ENCODE measurements at regions not wholly inside any gene's neighbourhood (a gene's known extent, or its start where the extent isn't known, plus 50 kb on each side); places are given as distances from the start of the nearest gene placed in this dataset.
"Not testable (repeated sequence)": the region's sequence is repeated elsewhere in the genome, so short reads cannot be mapped to it uniquely, and the experiment has no call there.

DNA sequence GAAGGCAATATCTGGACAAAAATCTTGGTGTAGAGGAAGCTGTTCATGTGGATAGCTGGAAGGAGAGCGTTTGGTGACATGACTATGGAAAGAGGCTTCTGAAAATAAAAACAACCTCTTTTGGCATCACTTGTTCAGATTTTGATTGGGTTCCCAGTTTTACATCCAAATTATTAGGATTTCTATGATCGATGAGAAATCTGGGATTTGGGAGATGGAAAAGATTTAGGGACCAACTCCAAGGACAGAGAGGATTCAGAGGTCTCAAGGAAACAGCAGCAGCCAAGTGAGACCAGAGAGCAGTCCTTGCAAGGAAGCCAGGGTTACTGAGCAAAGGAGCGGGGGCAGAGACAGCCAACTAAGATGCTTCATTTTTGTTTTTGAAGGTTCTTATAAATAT is 441.7 kb downstream of the TRIB2 start:
- DNase-seq (ENCODE audit: low read depth in 2 of 3, low spot score in 2 of 3), result no peak

DNA sequence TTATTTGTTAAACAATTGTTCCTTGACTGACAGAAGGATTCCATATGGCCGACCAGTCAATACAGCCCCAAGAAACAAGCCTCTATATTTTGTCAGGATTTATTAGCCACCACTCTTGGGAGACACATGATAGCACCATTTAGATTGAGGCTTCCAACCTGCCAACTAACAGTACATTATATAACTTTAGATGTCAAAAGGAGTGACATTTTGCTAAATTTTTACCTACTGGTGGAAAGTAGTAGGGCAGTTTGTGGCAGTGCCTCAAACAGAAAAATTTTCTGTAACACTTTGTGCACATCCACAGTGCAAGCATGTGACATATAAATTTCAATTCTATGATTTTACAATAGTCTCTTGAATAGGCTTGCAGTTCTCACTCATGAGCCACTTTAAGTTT is 464.0 kb downstream of the TRIB2 start:
- no peak for DNase-seq (ENCODE audit: low read depth in 2 of 3, low spot score in 2 of 3)

DNA sequence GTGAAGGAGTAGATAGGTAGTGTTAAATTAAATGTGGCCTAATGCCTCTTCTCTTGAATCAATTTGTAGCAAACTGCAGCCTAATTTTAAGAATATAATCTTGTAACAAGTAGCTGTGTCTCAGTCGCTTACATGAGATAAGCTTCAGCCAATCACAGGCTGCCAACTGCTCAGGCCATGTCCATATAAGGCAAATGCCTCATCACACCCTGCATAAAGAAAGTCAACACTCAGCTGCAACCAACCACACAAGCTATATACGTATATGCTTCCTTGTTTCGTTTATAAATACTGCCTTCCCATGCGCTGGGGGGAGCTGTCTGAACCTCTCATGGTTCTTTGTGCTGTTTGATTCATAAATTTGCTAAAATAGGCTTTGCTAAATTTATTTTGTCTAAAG is 476.3 kb downstream of the TRIB2 start:
- DNase-seq (ENCODE audit: low read depth in 2 of 3, low spot score in 2 of 3), result no peak

DNA sequence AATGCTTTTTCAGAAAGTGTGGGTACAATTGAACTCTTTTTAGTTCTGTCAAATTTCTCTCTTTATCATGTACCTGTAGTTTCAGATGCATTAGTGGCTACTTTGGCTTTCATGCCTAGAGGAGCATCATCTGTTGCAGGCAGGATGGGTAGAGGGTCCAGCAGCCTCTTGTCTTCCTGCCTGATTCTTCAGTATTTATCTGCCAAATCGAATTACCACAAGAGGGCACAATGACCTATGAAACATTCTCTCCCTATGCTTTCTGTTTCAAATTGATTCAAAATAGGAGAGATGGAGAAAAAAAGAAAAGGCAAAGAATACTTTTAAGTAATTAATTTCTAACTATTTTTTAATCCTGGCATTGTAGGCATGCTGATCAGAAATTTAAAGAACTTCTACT is 477.2 kb downstream of the TRIB2 start:
- DNase-seq (ENCODE audit: low read depth in 2 of 3, low spot score in 2 of 3), result no peak

DNA sequence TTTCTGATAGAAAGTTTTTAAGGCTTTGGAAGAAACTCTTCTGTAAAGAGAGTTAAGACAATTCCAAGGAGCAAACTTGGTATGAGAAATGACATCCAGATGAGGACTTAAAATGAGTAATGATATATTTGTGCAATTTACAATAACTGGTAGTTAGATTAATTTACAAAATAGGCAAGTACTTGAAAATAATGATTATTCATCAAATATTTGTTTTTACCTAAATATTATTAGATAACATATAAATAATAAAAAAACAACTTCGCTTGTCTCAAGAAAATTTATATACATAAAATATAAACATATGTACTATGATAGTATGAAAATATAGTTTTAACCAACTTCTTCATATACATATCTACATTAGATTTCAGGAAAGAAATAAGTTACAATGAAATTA is 478.5 kb downstream of the TRIB2 start:
- DNase-seq (ENCODE audit: low read depth in 2 of 3, low spot score in 2 of 3), result no peak

DNA sequence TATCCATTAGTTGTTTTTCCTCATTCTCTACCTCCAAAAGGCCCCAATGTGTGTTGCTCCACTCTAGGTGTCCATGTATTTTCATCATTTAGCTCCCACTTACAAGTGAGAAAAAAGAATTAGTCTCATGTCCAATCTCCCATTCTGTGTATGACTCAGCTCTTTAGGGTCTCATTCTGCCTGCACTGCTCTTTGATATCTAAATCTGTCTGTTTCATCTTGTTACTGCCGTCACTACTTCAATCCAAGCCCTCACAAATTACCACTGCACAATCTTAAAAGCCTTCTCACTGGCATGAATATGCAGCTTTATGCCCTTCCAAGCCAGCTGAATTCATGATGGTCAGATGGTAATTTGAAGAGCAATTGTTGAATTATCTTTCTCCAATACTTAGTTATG is 480.5 kb downstream of the TRIB2 start:
- DNase-seq (ENCODE audit: low read depth in 2 of 3, low spot score in 2 of 3), result no peak

DNA sequence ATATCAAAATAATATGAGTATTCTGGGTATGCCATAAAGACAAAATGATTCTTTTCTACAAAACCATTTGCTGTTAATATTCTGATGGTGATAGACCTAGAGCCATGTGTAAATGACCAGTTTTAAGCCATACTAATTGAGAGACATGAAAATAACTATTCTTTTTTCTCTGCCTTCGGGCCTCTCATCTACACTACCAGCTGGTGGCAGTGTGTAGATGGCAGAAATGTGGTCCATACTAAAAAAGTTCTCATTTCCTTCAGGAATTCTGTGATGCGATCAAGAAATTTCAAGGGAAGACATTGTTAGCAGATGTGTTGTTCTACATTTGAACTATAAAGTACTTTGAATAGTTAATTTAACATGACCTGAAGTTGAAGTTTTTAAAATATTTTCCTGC is 485.2 kb downstream of the TRIB2 start:
- DNase-seq (ENCODE audit: low read depth in 2 of 3, low spot score in 2 of 3), result no peak

DNA sequence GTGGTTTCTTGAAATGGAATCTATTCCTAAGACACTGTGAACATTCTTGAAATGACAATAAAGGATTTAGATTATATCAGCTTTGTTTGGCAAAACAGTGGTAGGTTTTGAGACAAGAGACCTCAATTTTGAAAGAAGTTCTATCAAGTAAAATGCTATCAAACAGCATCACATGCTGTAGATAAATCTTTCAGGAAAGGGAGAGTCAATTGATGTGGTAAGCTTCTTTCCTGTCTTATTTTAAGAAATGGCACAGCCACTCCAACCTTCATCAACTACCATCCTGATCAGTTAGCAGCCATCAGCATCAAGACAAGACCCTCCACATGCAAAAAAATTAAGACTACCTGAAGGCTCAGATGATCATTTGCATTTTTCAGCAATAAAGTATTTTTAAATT is 495.4 kb downstream of the TRIB2 start:
- no peak for DNase-seq (ENCODE audit: low read depth in 2 of 3, low spot score in 2 of 3)

DNA sequence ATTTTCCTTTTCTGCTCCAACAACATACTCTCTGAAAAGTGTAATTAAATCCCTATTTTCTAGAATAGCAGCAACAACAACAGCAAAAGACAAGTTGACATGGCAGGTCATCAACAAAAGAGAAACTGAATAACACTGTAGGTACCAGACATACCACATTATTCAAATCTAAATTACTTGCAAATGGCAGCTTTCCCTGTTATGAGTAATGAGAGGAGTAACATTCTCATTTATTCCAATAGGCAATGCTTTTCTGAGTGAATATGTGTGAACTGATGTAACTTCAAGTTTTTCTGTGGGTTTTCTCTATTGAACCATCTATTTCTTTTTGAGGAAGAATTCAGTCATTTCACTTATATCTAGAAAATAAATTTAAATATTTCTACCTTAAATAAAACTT is 501.5 kb downstream of the TRIB2 start:
- DNase-seq (ENCODE audit: low read depth in 2 of 3, low spot score in 2 of 3), result no peak

DNA sequence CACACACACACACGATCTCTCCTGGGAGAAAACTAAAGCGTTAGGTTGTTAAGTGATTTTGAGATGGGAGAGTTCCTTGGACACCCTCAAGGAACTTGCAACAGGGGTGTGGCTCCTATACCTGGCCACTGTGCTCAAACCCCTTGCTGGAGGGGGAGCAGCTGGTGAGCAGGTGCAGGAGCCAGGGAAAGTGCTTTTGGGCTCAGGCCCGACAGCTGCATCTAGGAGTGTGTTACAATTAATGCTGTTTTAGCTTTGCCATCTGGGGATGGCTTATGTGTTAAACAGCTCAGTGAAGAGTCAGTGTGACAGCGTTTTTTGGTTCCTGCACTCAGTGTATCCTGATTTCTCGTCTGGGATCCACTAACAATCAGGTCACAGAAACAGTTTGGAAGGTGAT is 510.8 kb downstream of the TRIB2 start:
- no peak for DNase-seq (ENCODE audit: low read depth in 2 of 3, low spot score in 2 of 3)

DNA sequence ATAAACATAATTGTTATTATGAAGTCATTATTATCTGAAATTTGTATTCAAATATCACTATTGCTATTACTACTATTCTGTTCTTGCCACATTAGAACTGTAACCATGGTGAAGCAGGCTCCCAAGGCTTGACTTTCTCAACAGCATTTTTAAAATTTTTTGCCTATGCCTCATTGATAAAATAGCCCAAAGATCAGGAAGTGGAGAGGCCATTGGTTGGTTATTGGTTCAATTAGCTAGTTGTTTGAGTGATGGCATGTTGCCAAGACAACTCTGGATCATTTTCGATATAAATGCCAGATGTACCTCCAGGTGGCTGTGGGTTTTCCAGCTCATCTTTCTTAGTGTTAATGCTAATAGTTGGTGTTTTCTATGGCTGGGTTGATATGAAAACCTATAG is 513.5 kb downstream of the TRIB2 start:
- DNase-seq (ENCODE audit: low read depth in 2 of 3, low spot score in 2 of 3), result no peak

DNA sequence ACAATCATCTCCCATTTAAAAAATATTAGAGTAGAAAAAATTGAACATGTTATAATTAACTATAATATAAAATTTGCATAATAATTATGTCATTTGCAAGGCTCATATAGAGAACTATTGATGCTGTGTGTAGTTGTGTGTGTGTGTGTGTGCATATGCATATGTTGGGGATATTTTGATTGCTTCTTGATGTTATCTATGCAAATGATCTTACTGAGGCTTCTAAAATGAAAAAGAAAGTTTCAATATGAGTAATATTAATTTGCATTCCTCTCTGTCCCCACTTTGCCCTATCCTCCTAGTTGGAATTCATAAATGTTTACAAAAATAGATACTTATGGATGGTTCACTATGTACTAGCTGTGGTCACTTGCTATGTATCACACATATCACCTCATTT is 523.3 kb downstream of the TRIB2 start:
- DNase-seq (ENCODE audit: low read depth in 2 of 3, low spot score in 2 of 3), result no peak

DNA sequence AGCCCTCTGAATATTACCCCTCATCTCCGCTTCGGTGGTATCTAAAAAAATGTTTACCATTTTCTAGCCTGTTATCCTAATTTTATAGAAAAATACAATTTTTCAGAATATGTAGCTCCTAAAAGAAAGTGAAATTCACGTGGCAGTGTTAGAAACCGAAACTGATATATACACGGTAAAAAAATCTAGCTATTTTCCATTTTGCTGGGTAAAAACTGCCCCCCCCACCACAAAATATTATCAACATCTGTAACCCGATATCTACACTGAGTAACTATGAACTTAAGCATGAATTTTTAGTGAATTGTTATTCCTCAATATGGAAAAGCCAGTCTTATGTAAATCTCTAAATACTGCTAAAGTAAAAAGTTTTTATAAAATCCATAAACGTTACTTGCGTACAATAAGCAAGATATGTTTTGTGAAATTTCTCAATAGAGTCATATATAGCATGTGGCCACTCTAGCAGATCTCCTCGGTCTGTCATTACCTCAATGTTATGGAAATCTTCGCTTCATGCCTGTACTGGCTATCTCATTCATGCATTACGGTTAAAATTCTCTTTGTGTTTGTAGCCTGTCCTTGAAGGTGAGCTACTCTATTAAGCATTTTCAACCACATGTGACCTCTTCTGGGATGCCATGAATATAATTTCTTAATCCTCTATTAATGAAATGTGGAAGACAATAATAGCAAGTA is 524.2 kb downstream of the TRIB2 start:
- DNase-seq (ENCODE audit: low read depth in 2 of 3, low spot score in 2 of 3), result no peak

DNA sequence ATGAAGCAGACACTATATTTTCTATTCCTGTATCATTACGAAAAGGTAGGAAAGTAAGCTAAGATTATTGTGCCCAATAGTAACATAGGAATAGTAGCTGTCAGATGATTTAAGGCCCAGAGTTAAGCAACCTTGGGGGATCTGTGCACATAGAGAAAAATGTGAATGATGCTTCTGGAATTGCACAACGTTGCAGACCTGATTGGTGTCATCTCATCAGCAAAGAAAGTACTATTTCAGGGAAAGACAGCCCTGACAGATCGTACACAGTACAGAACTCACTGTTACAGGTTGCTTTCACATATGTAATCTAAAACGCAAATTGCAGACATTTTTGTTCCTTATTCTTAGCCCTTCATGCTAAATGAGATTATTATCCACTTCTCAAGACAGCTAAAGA is 535.9 kb downstream of the TRIB2 start:
- no peak for DNase-seq (ENCODE audit: low read depth in 2 of 3, low spot score in 2 of 3)

DNA sequence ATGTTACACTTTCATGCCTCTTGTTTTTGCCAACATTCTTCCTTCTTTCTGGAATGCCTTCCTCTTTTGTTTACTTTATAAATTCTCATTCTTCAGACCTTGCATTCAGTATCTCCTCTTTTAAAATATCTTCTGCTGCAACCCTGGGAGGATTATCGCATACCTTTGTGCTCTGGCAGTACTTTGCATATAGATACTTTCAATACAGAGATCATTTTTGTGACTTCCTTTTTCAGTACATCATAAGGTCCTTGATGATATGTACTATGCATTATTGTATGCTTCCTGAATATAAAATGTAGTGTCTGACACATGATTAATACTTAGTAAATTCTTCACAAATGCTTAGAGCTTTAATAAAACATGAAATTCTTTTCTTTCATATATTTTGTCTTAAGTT is 538.7 kb downstream of the TRIB2 start:
- DNase-seq (ENCODE audit: low read depth in 2 of 3, low spot score in 2 of 3), result no peak

DNA sequence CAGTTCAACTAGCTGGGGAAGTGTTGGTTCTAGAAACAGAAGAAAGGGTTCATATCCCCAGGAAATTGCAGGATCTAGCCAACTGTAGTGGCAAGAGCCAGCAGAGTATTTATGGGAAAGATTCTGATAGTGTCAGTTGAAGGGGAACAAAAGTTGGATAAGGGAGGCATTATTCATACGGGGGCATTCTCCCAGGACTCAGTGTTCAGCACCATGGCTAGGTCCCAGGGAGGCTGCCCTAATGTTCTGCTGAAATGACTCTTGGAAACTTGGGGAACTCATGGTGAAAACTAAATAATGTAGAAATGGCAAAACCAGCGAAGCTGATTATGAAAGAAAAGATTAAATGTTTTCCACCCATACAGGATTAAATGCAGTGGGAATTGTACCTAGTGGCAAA is 543.7 kb downstream of the TRIB2 start:
- no peak for DNase-seq (ENCODE audit: low read depth in 2 of 3, low spot score in 2 of 3)

DNA sequence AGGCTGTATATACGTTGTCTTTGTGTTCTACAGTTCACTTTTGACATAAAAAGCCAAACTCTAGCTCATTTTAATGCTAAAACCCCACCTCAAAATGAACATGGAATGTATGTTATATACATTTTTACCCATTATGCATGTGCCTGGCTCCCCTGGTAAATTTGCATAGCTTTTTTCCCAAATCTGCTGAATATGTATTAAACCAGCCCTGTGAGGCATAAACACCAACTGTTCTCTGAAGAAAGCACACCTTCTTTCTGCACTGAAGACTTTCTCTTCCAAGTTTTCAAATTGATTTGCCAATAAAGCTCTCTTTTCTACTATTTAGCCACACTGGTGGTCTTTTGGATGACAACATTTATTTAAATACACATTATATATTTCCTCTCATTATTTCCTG is 549.4 kb downstream of the TRIB2 start:
- DNase-seq (ENCODE audit: low read depth in 2 of 3, low spot score in 2 of 3), result no peak

DNA sequence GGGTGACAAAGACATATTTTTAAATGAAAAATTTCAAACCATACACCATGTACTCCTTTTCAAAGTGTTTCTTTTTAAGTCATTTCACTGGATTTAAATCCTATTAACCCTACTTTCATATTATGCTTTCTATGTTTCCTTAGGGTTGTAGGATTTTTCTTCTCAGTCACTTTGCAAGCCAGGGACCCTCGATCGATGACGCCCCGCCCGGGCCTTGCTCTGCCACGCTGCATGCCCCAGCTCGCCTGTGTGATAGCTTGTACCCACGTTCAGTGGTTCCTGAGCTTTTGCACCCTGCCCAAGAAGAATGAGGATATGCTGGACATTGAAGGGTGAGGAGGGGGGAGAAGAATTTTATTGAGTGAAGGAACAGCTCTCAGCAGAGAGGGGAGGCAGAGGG is 568.0 kb downstream of the TRIB2 start:
- no peak for DNase-seq (ENCODE audit: low read depth in 2 of 3, low spot score in 2 of 3)

DNA sequence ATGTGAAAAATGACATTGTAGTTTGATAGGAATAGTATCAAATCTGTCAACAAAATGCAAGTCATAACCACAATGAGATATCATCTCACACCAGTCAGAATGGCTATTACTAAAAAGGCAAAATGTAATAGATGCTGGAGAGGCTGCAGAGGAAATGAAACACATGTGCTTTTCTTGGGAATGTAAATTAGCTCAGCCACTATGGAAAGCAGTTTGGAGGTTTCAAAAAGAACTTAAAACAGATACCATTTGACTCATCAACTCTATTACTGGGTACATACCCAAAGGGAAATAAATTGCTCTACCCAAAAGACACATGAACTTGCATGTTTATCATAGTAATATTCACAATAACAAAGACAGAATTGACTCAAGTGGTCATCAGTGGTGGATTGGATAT is 572.6 kb downstream of the TRIB2 start:
- DNase-seq (ENCODE audit: low read depth in 2 of 3, low spot score in 2 of 3), result no peak

DNA sequence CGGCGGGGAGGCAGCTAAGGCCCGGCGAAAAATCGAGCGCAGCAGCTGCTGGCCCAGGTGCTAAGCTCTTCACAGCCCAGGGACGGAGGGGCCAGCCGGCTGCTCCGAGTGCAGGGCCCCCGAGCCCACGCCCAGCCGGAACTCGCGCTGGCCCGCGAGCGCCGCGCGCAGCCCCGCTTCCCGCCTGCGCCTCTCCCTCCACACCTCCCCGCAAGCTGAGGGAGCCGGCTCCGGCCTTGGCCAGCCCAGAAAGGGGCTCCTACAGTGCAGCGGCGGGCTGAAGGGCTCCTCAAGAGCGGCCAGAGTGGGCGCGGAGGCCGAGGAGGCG is 591.7 kb downstream of the TRIB2 start:
- not testable (repeated sequence) for DNase-seq (ENCODE audit: low read depth in 2 of 3, low spot score in 2 of 3)

DNA sequence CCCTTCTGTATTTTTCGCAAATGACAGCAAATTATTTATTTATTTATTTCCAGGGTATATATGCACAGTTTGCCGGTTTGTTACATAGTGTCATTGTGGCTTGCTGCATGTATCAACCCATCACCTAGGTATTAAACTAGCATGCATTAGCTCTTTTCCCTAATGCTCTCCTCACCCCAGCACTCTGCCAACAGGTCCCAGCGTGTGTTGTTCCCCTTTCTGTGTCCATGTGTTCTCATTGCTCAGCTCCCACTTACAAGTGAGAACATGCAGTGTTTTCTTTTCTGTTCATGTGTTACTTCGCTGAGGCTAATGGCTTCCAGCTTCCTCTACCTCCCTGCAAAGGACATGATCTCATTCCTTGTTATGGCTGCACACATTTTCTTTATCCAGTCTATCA is 592.3 kb downstream of the TRIB2 start:
- no peak for DNase-seq (ENCODE audit: low read depth in 2 of 3, low spot score in 2 of 3)

DNA sequence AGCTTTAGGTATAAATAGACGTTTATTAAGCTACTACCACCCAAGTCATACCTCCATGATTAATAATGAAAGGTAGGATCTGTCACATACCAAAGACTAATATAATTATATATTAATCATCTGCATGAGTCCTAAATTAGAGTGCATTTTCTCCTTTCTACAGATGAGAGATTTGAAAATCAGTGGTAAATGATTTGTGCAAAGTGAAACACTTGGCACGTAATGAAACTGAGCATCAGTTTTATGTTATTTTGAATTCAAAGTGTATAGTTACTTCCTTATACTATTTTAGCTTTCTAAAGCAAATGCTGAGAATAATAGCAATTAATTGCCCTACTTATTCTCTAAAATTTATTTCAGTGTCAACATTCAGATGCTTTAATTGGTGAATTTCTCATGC is 615.3 kb downstream of the TRIB2 start:
- DNase-seq (ENCODE audit: low read depth in 2 of 3, low spot score in 2 of 3), result no peak

DNA sequence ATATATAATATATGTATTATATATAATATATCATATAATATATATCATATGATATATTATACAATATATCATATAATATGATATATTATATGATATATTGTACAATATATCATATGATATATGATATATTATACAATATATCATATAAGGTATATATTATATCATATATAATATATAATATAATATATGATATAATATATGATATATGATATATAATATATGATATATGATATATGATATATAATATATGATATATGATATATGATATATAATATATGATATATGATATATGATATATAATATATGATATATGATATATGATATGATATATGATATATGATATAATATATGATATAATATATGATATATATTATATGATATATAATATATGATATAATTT is 617.3 kb downstream of the TRIB2 start:
- DNase-seq (ENCODE audit: low read depth in 2 of 3, low spot score in 2 of 3), result not testable (repeated sequence)

DNA sequence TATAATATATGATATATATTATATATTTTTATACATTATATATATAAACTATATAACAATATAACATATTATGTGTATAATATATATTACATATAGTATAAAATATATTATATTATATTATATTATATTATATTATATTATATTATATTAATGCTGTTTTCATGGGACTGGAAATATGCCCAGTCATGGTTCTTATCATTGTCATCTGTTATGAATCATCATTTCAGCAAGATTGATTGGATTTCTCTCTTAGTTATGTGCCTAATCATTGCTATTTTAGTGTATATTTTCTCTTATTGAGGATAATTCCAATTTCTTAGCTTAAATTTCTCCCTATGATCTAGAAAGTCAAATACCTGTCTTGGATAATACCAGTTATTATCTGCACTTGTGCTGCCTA is 617.8 kb downstream of the TRIB2 start:
- no peak for DNase-seq (ENCODE audit: low read depth in 2 of 3, low spot score in 2 of 3)
